HS-5 (cell line): ENCODE measurements at regions not wholly inside any gene's neighbourhood (a gene's known extent, or its start where the extent isn't known, plus 50 kb on each side); places are given as distances from the start of the nearest gene placed in this dataset.

ENCODE experiments used
- DNase-seq: peaks from one replicate; pipeline ENCODE4 v3.0.0-alpha.2; 2012; ENCODE audit warnings: low read depth

- DNase-seq, result no peak
Observed at GRCh38 chr16:79931721-79932120, 331.2 kb upstream of the MAF start.

GRCh38 chr16:79929260-79929965, 328.9 kb upstream of the MAF start:
- DNase-seq, result no peak

GRCh38 chr16:79928142-79928873, 327.8 kb upstream of the MAF start:
- DNase-seq, result no peak

- DNase-seq, result no peak
Observed at GRCh38 chr16:79926451-79927205, 326.1 kb upstream of the MAF start.

- DNase-seq, result no peak
Observed at GRCh38 chr16:79923431-79923830, 322.9 kb upstream of the MAF start.

- DNase-seq, result no peak
Observed at GRCh38 chr16:79920685-79921084, 320.1 kb upstream of the MAF start.

GRCh38 chr16:79918916-79919315, 318.4 kb upstream of the MAF start:
- no peak for DNase-seq

- DNase-seq, result no peak
Observed at GRCh38 chr16:79915761-79916160, 315.2 kb upstream of the MAF start.

- no peak for DNase-seq
Observed at GRCh38 chr16:79914961-79915720, 314.6 kb upstream of the MAF start.

GRCh38 chr16:79912592-79913310, 312.2 kb upstream of the MAF start:
- DNase-seq, result no peak

- DNase-seq, result no peak
Observed at GRCh38 chr16:79911660-79912059, 311.1 kb upstream of the MAF start.

GRCh38 chr16:79909571-79909970, 309.0 kb upstream of the MAF start:
- no peak for DNase-seq

- DNase-seq, result no peak
Observed at GRCh38 chr16:79903471-79903870, 302.9 kb upstream of the MAF start.

- no peak for DNase-seq
Observed at GRCh38 chr16:79902351-79902750, 301.8 kb upstream of the MAF start.

GRCh38 chr16:79901522-79901921, 301.0 kb upstream of the MAF start:
- no peak for DNase-seq

- no peak for DNase-seq
Observed at GRCh38 chr16:79899716-79900115, 299.2 kb upstream of the MAF start.

GRCh38 chr16:79899316-79899715, 298.8 kb upstream of the MAF start:
- DNase-seq, result no peak

- no peak for DNase-seq
Observed at GRCh38 chr16:79898703-79899102, 298.2 kb upstream of the MAF start.

- no peak for DNase-seq
Observed at GRCh38 chr16:79897453-79898146, 297.1 kb upstream of the MAF start.

GRCh38 chr16:79897104-79897452, 296.5 kb upstream of the MAF start:
- DNase-seq, result no peak

GRCh38 chr16:79895917-79896203, 295.3 kb upstream of the MAF start:
- no peak for DNase-seq
